HG02981 (cell line): ENCODE measurements at regions not wholly inside any gene's neighbourhood (a gene's known extent, or its start where the extent isn't known, plus 50 kb on each side); places are given as distances from the start of the nearest gene placed in this dataset.

Source experiments
- ATAC-seq: cut with Tn5 transposase; IDR thresholded peaks from one replicate; pipeline ENCODE4 v1.9.1; 2021; ENCODE audit warnings: mild to moderate bottlenecking, moderate library complexity; ENCODE audit not compliant: unreplicated experiment

DNA sequence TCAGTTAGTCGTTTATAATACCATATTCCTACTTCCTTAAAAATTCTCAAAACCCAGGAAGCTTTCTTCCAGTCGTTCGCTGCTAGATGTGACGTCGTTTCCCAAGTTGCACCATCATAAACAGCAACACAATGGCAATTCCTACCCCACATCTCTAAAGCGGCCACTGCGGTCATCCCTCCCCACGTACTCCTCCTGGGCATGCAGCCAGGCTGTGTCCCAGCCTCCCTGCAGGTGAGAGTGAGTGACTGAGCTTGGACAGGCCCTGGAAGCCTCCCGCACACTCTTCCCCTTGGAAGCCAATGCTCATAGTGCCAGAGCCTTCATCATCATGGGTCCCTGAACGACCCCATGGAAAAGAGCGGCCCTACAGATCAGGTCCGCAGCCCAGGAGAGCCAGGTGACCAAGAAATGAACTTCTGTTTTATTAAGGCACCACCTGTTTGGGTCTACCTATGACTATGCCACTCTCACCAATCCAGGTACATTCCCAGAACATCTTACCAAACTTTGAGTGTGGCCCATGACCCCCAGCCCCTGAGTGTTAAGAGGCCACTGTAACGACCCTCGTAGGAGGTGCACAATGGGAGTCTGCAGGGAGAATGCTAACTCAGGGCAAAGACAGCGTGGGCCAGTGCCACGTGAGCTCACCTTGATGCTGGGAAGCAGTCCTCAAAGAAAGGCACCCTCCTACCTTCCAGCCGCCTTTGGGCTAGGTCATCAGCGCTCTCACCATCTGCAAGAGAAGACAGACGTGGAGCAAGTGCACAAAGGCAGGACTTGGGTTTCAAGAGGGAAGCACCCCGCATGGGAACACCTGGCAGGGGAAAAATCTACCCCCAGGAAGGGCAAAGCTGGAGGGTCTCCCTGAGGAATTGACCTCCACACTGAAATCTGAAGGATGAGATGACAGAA is 74.7 kb upstream of the RAB6C start:
- no peak for ATAC-seq

DNA sequence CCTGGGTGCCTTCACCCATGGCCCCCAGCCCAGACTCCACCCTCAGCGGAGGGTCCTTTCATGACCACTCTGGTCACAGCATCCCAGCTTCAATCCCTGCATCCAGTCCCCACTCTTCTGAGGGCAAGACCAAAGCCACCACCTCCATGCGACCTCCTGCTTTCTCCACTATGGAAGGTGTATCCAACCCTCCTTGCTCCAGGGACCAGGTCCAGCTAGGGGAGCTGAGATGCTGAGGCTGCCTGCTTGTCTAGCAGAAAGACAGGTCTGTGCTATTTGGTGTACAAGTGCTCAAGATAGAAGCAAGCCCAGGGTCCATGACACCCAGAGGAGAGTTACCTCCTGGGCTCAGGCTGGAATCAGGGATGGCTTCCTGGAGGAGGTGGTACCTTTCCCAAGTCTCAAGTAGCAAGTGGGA is 73.8 kb upstream of the RAB6C start:
- ATAC-seq: no peak

DNA sequence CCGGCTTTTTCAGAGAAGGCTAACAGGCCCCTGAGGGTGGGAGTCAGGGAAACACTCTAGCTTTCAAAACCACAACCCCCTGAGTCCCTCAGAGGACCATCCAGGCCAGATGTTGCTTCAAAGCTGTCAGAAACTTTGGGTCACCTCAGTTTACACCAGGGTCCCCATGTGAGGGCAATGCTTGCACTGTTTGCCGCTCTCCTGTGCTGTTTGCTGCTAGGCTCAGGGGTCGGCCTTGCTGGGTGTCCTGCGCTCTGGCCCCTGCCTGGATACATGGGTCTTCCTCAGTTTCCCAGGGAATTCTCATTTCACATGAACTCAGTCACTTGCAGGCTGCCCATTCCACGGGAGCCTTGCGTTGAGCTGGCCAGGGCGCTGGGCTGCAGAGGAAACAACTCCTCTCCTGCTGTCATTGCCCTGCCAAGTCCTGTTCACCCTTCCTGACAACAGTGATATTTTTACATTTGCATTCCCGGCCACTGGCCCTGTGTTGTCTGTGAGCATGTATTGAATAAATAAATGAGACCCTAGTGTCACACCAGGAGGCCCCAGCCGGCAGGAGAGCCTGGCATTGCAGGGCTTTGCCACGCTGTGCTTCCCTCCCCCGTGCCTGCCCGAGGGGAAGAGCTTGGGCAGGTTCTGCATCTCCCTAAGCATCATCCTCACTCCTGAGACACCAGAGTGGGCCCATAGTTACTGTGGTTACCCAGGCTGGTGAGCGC is 73.2 kb upstream of the RAB6C start:
- ATAC-seq: no peak

GRCh38 chr2:129906861-129907235 is 72.6 kb upstream of the RAB6C start:
- no peak for ATAC-seq

DNA sequence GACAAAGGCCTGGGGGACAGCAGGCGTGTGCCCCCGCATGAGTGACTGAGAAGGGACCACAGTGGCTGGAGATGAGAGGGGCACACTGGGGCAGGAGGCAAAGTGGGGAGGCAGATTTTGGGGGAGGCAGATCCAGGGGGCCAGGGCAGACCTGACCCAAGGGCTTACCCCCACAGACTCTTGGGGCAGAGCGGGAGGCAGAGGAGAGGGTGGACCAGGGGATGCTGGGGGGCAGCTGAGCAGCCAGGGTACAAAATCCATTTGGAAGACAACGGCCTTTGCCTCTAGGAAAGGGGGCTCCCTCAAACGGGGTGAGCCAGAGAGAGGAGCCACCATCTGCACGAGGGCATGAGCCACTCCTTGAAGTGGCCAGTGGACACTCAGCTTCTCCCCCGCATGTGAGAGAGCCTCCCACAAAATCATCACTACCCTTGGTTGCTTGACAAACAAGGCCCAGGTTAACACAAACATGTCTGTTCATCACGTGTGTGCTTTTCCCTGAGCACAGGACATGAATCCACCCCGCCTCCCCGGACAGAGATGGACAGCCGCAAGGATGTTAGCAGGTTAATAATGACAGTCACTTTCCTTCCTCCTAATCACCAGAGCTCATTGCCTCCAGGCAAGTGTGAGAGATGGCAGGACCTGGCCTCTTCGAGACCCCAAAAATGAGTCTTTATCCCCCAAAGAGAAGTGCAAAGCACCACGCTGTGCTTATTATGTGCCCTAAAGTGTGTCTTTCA is 72.0 kb upstream of the RAB6C start:
- no peak for ATAC-seq

GRCh38 chr2:129908721-129909373 is 70.6 kb upstream of the RAB6C start:
- ATAC-seq: no peak

DNA sequence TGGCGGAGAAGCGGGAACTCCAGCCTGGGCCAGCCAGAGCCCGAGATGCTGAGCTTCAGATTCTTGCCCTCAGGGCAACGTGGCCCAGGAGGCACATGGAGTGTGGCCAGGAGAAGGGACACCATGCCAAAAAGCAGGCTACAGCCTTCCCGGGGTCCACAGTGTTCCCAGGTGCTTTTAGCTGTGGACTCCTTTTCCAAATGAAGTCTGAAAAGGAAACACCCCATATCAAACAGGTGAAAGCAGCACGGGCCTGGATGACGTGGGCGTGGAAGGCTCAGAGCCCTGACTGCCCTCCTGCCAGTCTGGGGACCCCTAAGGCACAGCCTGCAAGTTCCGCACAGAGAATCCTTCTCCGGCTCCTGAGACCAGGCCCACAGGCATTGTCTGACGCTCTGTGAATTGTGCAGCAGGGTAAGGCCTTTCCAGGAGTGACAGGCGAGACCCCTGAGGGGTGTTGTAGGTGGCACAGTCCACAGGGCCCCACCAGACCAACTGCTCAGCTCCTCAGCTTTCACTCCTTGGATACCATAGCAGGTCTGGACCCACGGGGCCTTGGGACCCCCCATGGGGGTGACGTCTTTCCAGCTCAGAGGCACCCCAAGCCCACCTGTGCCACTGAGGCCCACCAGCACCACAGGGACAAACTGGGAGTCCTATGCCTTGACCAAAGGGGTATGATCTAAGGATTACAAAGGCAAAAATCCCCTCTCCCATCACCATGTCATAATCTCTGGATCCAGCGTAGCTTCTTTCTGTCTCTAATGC is 69.6 kb upstream of the RAB6C start:
- no peak for ATAC-seq

DNA sequence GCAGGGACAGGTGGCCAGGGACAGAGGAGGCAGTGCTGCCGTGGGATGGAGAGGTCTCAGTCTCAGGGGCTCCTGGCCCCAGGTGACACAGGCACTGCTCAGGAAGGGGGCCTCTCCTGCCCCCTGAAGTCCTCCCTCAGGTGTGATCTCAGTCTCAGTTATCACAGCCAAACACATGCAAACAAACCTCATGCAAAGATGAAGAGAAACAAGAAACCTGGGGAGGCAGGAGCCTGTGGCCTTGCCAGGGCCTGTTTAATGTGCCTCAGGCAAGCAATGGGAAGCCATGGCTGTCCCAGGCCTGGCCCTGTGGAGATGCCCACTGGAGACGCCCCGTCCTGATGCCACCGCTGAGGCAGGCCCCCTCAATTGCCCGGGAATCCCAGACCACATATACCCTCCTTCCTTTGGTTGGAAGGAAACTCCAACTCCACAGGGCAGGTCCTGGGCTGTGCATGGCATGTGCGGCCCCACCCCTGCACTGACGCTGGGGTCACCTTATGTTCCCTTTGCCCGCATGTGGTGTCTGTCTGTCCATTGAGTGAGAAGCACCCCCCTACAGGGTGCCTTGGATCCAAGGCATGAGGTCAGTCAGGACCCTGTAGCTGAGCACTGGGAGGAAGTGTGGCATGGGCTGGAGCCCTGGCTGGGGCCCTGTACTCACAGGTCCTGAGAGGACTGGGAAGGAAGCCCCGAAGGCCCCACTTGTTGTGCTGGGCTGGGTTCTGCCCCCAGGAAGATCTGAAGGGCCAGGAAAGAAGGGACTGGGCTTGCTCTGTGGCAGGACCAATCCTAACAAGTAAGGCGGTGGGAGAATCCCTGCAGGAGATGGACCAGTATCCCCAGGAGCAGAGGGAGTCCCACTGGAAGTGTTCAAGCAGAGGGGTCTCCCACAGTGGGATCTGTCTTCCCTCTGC is 68.8 kb upstream of the RAB6C start:
- ATAC-seq: no peak

GRCh38 chr2:129911363-129912065 is 68.0 kb upstream of the RAB6C start:
- no peak for ATAC-seq

DNA sequence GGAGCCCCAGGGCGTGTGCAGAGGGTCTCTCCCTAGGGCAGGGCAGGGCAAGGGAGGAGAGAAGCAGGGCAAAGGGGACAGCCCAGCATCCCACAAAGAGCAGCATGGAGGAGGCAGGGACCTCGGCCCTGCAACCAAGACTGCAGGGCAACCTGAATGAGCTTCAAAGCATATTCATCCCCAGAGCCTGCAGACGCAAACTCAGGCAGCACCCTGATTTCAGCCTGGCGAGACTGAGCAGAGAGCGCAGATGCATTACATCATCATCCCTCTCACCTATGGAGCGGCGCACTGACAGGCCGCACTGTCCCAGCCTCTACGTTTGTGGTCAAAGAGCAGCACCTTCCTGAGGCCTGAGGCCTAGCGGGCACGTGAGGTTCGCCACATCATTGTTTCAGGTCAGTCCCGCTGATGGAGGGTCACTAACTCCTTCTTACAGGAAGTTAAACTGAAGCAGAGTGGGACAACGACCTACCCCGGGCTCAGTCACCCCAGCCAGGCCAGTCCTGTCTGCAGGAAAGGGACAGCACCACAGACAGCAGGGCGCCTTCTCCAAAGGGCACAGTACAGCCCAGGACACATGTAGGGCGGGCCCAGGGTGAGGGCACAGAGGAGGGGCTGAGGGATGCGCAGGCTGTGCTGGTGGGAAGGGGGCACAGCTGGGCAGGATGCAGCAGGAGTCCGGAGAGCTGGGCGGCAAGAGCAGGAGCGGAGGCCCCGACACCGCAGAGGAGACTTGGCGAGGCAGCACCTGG is 67.2 kb upstream of the RAB6C start:
- no peak for ATAC-seq

GRCh38 chr2:129912871-129913694 is 66.4 kb upstream of the RAB6C start:
- no peak for ATAC-seq

DNA sequence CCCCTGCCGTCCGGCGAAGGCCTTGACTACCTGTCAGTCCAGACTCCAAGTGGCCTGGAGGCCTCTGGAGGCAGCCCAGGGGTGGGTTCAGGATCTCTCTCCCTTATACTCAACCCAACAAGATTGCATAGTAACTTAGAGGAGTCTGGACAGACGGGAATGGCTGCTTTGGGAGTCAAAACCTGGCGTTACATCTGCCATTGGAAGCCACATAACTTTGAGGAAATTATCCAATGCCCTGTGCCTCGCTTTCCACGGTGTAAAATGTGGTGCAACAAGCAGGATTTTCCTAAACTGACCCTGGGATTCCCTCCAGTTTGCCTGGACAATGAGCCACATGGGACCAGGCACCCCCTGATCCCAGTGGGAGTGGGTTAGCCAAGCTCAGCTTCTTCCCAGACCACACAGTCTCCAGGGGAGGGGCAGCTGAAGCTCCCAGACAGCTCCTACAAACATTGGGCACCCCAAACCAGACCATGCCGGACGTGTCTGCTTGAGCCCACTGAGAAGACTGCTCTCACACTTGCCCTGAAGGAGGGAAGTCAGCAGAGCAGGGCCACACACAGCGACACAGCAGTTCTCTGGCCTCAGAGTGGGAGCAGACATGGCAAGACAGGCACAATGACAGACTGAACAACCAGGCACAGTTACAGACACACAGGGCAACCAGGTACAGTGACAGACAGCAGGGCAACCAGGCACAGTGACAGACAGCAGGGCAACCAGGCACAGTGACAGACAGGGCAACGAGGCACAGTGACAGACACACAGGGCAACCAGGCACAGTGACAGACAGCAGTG is 65.6 kb upstream of the RAB6C start:
- ATAC-seq: no peak

DNA sequence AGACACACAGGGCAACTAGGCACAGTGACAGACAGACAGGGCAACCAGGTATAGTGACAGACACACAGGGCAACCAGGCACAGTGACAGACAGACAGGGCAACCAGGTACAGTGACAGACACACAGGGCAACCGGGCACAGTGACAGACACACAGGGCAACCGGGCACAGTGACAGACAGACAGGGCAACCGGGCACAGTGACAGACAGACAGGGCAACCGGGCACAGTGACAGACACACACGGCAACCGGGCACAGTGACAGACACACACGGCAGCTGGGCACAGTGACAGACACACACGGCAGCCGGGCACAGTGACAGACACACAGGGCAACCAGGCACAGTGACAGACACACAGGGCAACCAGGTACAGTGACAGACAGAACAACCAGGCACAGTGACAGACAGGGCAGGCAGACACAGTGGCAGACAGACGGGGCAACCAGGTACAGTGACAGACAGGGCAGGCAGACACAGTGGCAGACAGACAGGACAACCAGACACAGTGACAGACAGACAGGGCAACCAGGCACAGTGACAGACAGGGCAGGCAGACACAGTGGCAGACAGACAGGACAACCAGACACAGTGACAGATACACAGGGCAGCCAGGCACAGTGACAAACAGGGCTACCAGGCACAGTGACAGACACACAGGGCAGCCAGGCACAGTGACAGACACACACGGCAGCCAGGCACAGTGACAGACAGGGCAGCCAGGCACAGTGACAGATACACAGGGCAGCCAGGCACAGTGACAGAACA is 64.7 kb upstream of the RAB6C start:
- no peak for ATAC-seq

- no peak for ATAC-seq
Measured at GRCh38 chr2:129915303-129915840, 64.1 kb upstream of the RAB6C start.

DNA sequence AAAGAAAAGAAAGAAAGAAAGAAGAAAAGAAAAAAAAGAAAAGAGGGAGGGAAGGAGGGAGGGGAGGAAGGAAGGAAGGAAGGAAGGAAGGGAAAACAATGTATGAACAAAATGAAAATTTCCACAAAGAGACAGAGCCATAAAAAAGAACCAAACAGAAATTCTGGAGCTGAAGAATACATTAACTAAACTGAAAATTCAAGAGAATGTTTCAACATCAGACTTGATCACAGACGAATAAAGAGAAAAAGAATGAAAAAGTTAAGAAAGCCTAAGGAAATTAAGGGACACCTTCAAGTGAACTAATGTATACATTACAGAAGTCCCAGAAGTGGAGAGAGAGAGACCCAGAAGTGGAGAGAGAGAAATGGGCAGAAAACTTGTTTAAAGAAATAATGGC is 60.9 kb upstream of the RAB6C start:
- ATAC-seq: no peak
